Hematopoietic multipotent progenitor cell treated with erythropoietin and hydrocortisone succinate and interleukin-3 and kit ligand, for 8 days (in vitro differentiated cells): ENCODE measurements at regions not wholly inside any gene's neighbourhood (a gene's known extent, or its start where the extent isn't known, plus 50 kb on each side); places are given as distances from the start of the nearest gene placed in this dataset.

Experiments
- DNase-seq: peaks from one replicate; pipeline ENCODE4 v3.0.0-alpha.2; 2015

GRCh38 chr12:58602179-58602578 lies 318.1 kb downstream of the LRIG3 start:
- no peak for DNase-seq

- DNase-seq: no peak
Observed at GRCh38 chr12:58602736-58603135, 317.6 kb downstream of the LRIG3 start.

GRCh38 chr12:58607805-58608204 lies 312.5 kb downstream of the LRIG3 start:
- no peak for DNase-seq

GRCh38 chr12:58608711-58609110 lies 311.6 kb downstream of the LRIG3 start:
- no peak for DNase-seq

GRCh38 chr12:58615047-58615446 lies 305.3 kb downstream of the LRIG3 start:
- DNase-seq: no peak

- no peak for DNase-seq
Observed at GRCh38 chr12:58615576-58615975, 304.7 kb downstream of the LRIG3 start.

- no peak for DNase-seq
Observed at GRCh38 chr12:58616618-58617017, 303.7 kb downstream of the LRIG3 start.

GRCh38 chr12:58621126-58621525 lies 299.2 kb downstream of the LRIG3 start:
- no peak for DNase-seq

GRCh38 chr12:58629376-58629775 lies 290.9 kb downstream of the LRIG3 start:
- DNase-seq: no peak

GRCh38 chr12:58633479-58633878 lies 286.8 kb downstream of the LRIG3 start:
- no peak for DNase-seq

- DNase-seq: no peak
Observed at GRCh38 chr12:58639318-58639934, 280.9 kb downstream of the LRIG3 start.

GRCh38 chr12:58640314-58640713 lies 280.0 kb downstream of the LRIG3 start:
- no peak for DNase-seq

- DNase-seq: no peak
Observed at GRCh38 chr12:58645946-58646345, 274.4 kb downstream of the LRIG3 start.

- no peak for DNase-seq
Observed at GRCh38 chr12:58647495-58647894, 272.8 kb downstream of the LRIG3 start.

- no peak for DNase-seq
Observed at GRCh38 chr12:58648176-58648575, 272.1 kb downstream of the LRIG3 start.

GRCh38 chr12:58651850-58652249 lies 268.5 kb downstream of the LRIG3 start:
- DNase-seq: no peak

- DNase-seq: no peak
Observed at GRCh38 chr12:58654021-58654420, 266.3 kb downstream of the LRIG3 start.

GRCh38 chr12:58655375-58655774 lies 264.9 kb downstream of the LRIG3 start:
- no peak for DNase-seq

GRCh38 chr12:58656254-58657009 lies 263.9 kb downstream of the LRIG3 start:
- DNase-seq: no peak

GRCh38 chr12:58657190-58657589 lies 263.1 kb downstream of the LRIG3 start:
- DNase-seq: no peak

GRCh38 chr12:58665375-58665774 lies 254.9 kb downstream of the LRIG3 start:
- DNase-seq: no peak

GRCh38 chr12:58668233-58668632 lies 252.1 kb downstream of the LRIG3 start:
- no peak for DNase-seq

- DNase-seq: no peak
Observed at GRCh38 chr12:58668871-58669270, 251.4 kb downstream of the LRIG3 start.

- no peak for DNase-seq
Observed at GRCh38 chr12:58670623-58671022, 249.7 kb downstream of the LRIG3 start.

GRCh38 chr12:58671196-58671595 lies 249.1 kb downstream of the LRIG3 start:
- no peak for DNase-seq
